SH-SY5Y (cell line): ENCODE measurements at regions not wholly inside any gene's neighbourhood (a gene's known extent, or its start where the extent isn't known, plus 50 kb on each side); places are given as distances from the start of the nearest gene placed in this dataset.

Experiments used
- GATA2 ChIP-seq: IDR thresholded peaks from 2 replicates; pipeline ENCODE4 v1.6.1; 2011; ENCODE audit warnings: mild to moderate bottlenecking, low read depth, low read length
- GATA3 ChIP-seq: IDR thresholded peaks from 2 replicates; pipeline ENCODE4 v1.6.1; 2011; ENCODE audit warnings: low read depth, mild to moderate bottlenecking, low read length, moderate library complexity

GRCh38 chr16:55964923-55965475 lies 89.8 kb upstream of the CES5A start:
- TF ChIP-seq GATA2 = no peak
- no peak for TF ChIP-seq GATA3

DNA sequence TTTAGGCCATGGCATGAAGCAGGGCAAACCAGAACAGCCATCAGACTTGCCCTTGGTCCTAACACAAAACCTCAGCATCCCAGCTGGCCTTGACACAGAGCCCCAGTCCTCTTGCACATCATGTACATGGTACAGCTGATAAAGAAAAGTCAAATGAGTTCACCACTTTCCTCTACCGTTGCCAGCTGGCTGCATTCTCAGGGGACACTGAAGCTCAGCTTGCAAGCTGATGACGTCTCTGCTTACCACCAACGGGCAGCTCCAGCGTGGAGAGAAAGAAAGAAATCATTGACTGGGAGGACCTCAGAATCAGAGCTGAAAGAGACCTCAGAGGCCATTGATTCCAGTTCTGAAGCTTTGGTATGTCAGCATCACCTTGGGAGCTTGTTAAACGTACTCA lies 80.7 kb upstream of the CES5A start:
- TF ChIP-seq GATA3 (no peak), GATA2 (no peak)

GRCh38 chr16:55955424-55955823 lies 80.3 kb upstream of the CES5A start:
- no peak for TF ChIP-seq GATA2
- no peak for TF ChIP-seq GATA3

DNA sequence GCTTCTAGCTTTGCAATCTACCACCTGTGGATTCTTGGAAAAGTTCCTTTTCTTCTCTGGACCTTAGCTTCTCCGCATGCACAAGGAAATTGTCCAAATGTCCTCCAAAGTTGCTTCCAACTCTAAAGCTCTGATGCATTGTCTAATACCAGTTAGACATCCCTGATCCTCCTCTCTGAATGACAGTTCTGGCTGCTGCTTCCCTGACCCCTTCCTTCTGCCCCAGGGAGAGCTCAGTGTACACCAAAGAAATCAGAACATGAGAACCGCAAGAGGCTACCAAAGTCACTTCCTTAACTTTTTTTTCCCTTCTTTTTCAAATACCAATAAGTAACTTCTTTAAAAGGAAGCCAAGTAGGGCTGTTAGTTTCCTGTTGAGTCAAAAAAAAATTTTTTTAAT lies 79.7 kb upstream of the CES5A start:
- TF ChIP-seq GATA2 (no peak), GATA3 (no peak)

DNA sequence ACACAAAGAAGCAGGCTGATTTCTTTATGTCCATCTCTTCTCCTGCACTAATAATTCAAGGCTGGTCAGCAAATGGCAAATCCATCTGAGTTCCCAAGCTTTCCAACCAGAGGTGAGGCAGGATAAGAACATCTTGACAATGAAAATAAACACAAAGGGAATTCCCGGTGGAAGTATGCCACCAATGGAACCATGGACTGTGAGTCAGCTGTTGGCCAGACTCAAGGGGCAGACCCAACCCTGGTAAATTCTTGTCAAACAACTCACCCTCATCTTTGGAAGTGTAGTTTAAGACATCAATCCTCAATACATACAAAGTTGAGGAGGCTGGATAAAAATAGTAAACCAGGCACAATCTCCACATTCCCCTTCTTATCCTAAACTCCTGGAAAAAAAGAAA lies 74.3 kb upstream of the CES5A start:
- no peak for TF ChIP-seq GATA2
- TF ChIP-seq GATA3 = no peak

GRCh38 chr16:55948230-55948629 lies 73.1 kb upstream of the CES5A start:
- TF ChIP-seq GATA2 (no peak), GATA3 (no peak)

- TF ChIP-seq GATA2 (no peak), GATA3 (no peak)
These were observed 72.2 kb upstream of the CES5A start for GRCh38 chr16:55947366-55947765.

GRCh38 chr16:55944377-55944802 lies 69.2 kb upstream of the CES5A start:
- TF ChIP-seq GATA3 = no peak
- no peak for TF ChIP-seq GATA2

- no peak for TF ChIP-seq GATA3
- no peak for TF ChIP-seq GATA2
These were observed 68.1 kb upstream of the CES5A start for GRCh38 chr16:55943267-55943666.

- TF ChIP-seq GATA2 (no peak), GATA3 (no peak)
These were observed 67.6 kb upstream of the CES5A start for GRCh38 chr16:55942821-55943220.

GRCh38 chr16:55941552-55941951 lies 66.4 kb upstream of the CES5A start:
- TF ChIP-seq GATA2 (no peak), GATA3 (no peak)

- TF ChIP-seq GATA3 (no peak), GATA2 (no peak)
These were observed 63.0 kb upstream of the CES5A start for GRCh38 chr16:55938126-55938525.

DNA sequence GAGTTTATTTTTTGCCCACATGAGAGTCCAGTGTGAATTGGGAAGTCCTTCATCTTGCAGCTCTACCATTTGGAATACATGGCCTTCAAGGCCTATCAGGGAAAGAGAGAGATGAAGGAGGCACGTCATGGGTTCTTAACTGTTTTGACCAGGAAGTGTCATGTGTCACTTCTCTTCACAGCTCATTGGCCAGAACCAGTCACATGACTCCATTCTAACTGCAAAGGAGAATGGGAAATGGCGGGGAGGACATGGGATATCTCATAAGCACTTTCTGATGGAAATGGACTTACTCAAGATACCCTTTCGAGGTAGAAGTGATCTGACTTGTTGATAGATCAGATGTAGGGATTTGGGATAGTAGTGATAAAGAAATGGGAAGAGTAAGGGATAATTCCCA lies 57.9 kb upstream of the CES5A start:
- no peak for TF ChIP-seq GATA2
- TF ChIP-seq GATA3 = no peak

DNA sequence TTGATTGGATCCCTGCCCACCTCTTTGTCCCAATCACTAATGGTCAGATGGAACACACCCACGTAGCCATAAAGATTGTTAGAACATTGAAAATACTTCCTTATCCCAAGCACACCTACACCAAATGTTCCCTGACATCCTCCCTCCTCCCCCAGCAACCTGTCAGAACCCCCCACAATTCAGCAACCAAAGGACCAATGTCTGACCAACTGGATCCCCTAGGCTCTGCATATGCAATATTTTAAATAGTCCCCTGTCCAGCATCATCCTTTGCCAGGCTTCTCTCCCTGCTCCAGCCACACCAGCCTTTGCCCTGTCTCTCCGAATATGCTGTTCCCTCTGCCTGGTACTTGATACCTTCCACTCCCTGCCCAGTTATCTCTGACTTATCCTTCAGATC lies 54.9 kb upstream of the CES5A start:
- TF ChIP-seq GATA2 (no peak), GATA3 (no peak)

- no peak for TF ChIP-seq GATA3
- no peak for TF ChIP-seq GATA2
These were observed 54.0 kb upstream of the CES5A start for GRCh38 chr16:55929181-55929580.

GRCh38 chr16:55925242-55925641 lies 50.1 kb upstream of the CES5A start:
- TF ChIP-seq GATA3 (no peak), GATA2 (no peak)
